ENCODE measurements at regions not wholly inside any gene's neighbourhood (a gene's known extent, or its start where the extent isn't known, plus 50 kb on each side); places are given as distances from the start of the nearest gene placed in this dataset.

GRCh38 chr13:30128095-30128494, 179.3 kb downstream of the KATNAL1 start:
- DNase-seq (ENCODE audit: low read depth in 4 of 4, low spot score in 3 of 4) = no peak

DNA sequence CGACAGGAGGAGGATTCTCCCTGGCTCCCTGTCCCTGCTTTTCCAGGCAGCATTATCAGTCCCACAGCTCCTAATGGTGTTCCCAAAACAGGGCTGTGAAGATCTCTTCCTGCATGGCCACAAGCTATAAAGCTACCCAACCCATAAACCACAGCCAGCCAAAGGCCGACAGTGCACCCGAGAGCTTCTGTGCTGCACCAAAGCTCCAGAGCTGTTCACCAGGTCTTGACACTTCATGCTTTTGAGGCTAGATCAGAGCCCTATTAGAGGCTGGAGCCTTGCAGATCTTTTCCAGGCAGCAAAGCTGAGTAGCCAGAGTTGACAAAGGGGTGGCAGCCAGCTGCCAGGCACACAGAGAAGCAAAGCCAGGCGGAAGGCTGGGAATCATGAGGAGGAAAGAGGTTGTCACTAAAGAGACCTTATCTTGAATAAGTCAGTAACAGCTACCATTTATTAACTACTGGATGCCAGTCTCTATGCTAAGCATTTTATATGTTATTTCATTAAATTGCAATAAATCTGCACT, 180.4 kb downstream of the KATNAL1 start:
- DNase-seq (ENCODE audit: low read depth in 4 of 4, low spot score in 3 of 4) = no peak

GRCh38 chr13:30125422-30126073, 181.8 kb downstream of the KATNAL1 start:
- no peak for DNase-seq (ENCODE audit: low read depth in 4 of 4, low spot score in 3 of 4)

DNA sequence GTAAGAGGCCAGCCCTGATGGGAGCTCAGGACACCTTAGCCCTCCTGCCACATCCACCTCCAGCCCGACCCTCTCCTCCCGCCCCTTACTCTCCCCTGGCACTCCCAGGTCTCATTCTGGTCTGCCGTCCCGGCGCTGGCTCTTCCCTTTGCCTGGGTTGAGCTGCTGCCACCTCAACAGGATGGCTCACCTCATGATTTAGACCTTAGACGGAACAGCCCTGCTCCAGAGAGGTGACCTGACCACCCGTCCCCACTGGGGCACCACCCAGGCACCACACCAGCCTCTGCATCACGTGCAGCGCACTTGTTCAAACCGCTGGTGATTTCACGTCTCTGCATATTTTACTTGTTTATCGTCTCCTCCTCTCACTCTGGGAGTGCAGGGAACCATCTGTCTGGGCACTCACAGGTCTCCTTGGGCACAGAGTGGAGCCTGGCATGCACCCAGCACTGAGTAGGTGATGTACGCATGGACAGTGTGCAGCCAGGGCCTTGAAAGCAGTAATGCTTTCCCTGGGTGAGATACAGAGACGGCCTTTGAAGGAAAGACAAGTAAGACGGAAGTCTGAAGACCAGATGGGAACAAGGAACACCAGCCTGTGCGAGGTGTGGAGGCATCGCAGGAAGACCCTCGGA, 183.1 kb downstream of the KATNAL1 start:
- DNase-seq (ENCODE audit: low read depth in 4 of 4, low spot score in 3 of 4) = no peak

GRCh38 chr13:30123575-30123974, 183.8 kb downstream of the KATNAL1 start:
- no peak for DNase-seq (ENCODE audit: low read depth in 4 of 4, low spot score in 3 of 4)

GRCh38 chr13:30121666-30122065, 185.7 kb downstream of the KATNAL1 start:
- DNase-seq (ENCODE audit: low read depth in 4 of 4, low spot score in 3 of 4) = no peak

DNA sequence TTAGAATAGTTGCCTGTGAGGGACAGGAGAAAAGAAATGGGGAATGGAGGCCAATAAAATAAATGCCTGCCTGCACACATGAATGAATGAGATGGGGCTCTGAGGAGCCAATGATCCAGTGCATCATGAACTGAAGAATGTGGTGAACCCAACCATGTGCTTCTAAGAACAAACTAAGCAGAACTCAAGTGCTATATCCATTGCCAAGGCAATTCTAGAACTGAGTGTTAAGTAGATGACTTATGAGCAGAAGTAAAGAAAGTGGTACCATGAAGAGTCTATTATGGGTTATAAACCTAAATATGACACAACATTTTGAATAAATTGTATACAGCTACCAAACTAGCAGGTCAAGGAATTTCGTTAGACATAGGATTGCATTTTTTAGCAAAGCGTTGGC, 186.1 kb downstream of the KATNAL1 start:
- no peak for DNase-seq (ENCODE audit: low read depth in 4 of 4, low spot score in 3 of 4)

DNA sequence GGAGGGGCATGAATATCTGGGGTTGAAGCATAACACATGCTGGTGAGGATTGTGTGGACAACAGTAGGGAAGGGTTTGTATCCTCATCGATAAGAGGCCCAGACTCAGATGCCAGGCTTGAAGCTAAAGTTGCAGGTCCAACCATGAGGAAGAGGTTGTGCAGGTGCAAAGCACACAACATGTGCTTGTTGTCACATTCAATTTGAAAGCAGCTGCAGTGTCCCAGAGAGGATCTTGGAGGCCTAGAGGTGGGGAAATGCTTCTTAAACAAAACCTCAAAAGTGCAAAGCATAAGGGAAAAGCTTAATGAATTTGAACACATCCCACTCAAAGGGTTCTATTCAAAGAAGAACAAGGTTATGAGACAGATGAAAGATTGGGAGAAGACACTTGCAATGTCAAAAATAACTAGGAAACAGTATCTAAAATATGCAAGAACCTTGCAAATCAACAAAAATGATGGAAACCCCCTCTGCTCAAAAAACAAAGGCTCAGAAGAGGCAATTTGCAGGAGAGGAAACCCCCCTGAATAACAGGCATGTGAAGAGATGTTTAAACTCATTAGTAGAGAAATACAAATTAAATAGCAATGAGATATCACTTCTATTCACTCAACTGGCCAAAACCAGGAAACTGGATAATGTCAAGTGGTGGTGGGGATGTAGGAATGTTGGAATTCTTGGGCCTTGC, 187.1 kb downstream of the KATNAL1 start:
- no peak for DNase-seq (ENCODE audit: low read depth in 4 of 4, low spot score in 3 of 4)

GRCh38 chr13:30119476-30119875, 187.9 kb downstream of the KATNAL1 start:
- DNase-seq (ENCODE audit: low read depth in 4 of 4, low spot score in 3 of 4) = no peak

DNA sequence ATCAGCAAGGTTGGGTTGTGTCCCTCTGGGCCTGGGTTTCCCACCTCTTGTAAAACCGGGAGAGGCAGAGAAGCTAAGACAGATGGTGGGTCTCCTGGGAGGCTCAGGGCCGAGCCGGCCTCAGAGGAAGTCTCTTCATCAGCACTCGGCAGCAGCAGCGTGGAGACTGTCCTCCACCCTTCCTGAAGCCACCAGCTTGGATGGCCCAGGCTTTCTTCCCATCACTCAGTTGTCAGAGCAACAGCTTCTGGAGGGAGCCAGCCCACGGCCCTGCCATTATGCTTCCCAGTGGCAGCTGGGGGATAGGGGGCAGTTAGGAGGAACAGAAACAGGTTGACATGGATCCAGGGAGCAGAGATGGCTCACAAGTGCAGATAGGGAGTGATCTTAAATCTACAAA, 191.0 kb downstream of the KATNAL1 start:
- DNase-seq (ENCODE audit: low read depth in 4 of 4, low spot score in 3 of 4) = no peak

DNA sequence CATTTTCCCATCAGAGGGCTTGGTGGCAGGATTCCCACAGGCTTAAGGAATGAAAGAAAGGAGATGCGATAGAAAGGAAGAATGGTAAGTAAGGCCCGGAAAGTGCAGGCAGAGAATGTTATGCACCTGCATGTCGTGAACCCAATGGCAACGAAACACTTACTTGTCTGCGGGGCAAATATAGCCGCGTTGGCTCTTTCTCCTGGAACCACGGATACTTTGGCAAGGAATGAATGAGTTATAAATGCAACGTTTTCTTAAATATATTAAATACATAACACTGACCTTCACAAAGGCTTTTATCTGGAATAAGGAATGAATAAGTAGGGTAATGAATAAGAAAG, 192.1 kb downstream of the KATNAL1 start:
- DNase-seq (ENCODE audit: low read depth in 4 of 4, low spot score in 3 of 4) = no peak

DNA sequence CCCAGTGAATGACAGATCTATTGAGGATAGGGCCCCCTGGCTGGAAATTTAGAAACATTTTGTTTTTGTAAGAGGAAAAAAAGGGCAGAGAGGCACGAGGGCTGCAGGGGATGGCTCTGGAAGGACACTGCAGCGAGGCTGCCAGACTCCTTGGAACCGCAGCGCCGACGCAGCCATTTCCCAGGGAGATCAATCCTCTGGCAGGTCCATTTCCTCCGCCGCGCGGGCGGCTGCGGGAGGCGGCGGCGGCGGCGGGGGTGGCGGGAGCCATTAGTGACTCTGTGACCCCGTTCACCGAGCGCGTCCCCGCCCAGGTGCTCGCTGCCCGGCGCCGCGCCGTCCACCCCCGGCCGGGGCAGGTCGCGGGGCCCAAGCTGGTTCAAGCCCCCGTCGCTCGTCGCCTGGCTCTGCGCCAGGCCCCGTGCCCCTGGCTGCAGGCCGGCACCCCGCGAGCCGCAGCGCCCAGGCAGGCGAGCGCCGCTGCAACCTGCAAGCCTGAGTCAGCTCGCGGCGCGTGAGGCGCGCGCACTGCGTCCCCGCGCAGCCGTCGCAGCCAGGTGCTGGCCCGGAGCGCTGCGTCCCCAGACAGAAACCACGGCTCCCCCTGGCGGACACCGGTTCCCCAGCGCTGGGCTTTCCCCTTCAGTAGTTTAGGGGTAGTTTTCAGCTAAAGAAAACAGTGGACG, 192.6 kb downstream of the KATNAL1 start:
- DNase-seq (ENCODE audit: low read depth in 4 of 4, low spot score in 3 of 4) = peak; percentile 72 to 79 (median 74)

DNA sequence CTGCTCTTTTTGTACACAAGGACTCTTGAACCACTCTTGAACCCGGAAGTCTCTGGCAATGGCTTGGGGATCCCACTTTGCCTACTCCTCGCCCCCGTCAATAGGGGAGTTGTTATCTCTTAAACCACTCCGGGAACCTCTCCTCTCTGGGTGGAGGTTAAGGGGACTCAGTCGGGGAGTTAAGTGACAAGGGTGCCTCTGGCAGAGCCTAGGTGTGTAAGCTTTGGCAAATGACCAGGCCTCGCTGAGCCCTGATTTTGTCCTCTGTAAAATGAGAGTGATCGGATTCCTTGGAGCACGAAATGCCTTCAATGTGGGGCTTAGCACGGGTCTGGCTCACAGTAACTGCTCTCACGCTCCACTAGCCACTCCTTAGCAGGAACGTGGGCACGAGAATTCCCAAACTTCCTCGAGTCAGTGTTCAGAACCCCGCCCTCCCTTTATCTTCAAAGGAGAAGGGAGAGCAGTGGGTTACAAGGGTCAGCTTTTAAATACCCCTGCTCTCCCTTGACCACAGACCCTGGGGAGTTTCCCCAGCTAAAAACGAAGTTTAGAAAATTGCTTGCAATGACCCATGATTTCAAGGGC, 193.3 kb downstream of the KATNAL1 start:
- no peak for DNase-seq (ENCODE audit: low read depth in 4 of 4, low spot score in 3 of 4)

DNA sequence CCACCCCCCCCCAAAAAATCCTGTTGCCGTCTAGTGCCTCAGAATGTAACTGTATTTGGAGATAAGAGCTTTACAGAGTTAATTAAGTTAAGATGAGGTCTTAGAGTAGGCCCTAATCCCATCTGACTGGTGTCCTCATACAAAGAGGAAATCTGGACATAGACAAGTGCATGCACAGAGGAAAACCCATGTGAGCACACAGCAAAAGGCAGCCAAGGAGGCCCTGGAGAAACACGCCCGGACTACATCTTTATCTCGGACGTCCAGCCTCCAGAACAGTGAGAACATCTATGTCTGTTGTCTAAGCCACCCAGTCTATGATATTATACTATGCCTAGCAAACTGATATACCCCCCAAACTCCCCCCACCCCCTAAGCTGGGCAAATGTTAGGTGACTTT, 193.8 kb downstream of the KATNAL1 start:
- DNase-seq (ENCODE audit: low read depth in 4 of 4, low spot score in 3 of 4) = no peak

DNA sequence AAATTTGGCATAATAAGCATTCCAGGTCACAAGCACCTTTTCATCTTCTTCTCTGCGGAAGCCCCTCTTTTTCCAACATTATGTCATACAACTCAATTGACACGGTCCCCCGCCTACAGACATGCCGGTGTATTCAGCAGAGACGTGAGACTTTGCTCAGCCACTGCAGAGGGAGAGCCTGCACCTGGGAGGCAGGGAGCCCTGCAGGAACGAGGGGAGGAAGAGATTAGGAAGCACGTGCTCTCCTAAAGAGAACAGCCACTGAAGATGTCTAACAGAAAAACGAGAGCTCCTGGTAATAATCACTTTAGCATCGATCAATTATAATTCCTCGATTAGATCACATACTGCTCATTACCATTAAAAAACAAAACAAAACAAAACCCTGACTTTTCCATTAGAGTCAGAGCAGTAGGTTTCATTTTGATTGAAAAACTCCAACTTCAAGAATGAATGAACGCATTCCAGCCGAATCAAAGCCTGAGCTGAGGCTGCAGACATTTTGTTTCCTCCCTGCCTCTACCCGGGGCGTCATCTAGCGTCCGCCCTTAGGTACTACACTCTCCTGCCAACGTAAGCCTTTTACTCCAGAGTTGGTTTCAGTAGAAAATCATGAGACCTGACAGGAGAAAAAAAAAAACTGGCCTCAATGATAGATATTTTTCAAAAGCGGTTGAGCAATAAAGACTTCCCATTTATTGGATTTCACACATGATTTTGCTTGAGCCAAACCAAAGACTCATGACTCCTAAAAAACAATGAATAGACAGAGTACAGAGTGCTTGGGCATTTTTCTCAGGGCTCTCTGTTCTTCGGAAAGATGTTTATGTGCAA, 194.5 kb downstream of the KATNAL1 start:
- DNase-seq (ENCODE audit: low read depth in 4 of 4, low spot score in 3 of 4) = peak; percentile 66 to 76 (median 70)

DNA sequence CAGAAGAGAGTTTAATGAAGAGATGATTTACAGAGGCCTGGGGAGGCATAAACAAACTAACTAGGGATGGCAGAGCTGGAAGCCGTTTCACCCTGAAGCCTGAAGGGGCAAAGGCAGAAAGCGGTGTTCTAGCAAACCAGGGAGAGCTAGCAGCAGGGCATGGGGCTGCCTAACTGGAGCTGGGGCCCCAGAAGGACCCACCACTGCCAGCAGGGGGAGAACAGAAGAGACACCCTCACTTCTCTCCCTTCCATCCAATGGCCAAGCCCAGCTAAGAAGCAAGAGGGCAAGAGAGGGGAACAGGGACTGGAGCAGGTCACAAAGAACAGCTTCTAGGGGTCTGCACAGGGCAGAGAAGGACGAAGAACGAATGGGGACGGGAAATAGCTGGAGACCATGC, 195.5 kb downstream of the KATNAL1 start:
- no peak for DNase-seq (ENCODE audit: low read depth in 4 of 4, low spot score in 3 of 4)

DNA sequence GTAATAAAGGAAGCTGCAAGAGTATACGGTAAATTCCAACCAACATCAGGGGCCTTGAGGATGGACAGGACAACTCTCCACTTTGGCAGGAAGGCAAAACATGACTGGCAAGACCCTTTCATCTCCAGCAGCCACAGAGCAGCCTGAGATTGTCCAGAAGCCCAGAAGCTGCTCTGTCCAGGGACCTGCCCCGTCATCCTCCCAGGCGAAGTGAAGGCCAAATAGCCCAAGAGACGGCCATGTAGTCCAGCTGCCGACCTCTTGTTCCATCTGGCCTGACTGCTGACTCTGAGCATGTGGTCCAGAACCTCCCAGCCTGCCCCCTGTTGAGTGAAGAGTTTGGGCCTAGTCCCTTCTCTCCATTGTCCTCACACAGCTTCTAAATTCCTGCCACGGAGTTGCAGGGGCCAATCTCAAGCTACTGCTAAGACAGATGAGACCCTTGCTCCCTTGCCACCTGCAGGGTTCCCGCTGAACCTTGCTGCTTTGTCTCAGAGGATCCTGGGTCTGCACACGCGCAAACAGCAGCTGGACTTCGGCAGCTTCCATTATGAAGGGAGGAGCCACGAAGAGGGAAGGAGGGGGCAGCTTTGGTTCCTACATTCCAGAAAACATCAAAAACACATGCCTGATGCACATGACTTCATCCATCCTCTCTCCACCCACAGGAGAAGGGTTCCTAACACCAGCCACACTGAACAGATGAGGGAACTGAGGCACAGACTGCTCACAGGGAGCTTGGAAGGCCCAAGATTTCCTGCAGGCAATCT, 196.9 kb downstream of the KATNAL1 start:
- no peak for DNase-seq (ENCODE audit: low read depth in 4 of 4, low spot score in 3 of 4)

DNA sequence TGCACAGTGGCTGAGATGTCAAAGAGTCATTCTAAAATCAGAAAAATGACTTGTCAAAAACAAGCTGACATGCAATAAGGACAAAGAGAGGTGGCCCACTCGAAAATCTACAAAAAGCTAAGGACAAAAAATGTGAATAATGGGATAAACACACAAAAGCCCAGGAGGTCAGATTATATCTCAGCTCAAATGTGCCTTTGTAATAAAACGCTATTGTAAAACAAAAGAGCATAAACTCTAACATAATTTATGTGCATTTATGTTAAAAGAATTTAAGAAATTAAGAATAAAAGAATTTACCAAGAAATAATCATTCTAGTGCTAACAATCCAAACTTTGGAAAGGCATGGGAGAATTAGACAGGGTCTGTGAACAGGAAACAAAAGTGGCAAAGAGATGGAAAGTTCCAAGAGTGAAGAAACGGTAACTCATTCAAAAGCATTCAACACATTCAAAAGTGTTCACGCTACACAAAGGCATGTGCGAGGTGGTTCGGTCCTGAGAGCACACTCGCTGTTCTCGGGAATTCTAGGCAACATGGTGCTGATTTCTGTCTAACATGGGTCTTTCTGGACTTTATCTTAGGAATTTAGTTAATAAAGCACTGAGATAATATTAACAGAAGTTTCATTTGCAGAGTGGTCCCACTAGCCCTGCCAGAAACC, 197.7 kb downstream of the KATNAL1 start:
- DNase-seq (ENCODE audit: low read depth in 4 of 4, low spot score in 3 of 4) = no peak

DNA sequence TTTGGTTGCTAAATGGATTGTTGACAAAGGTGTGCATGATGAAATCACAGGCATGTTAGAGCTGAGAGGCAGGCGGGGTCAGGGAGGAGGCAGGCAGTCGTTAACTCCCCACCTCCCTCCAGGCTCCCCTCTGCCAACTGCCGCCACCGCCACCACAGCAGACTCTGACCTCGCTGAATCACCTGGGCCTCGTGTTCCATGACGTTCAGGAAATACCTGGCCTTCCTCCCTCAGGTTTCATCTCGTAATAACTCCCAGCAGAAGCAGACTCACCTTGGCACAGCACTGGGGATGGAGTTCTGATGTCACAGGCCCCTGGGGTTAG, 198.5 kb downstream of the KATNAL1 start:
- DNase-seq (ENCODE audit: low read depth in 4 of 4, low spot score in 3 of 4) = no peak
